ENCODE measurements at regions not wholly inside any gene's neighbourhood (a gene's known extent, or its start where the extent isn't known, plus 50 kb on each side); places are given as distances from the start of the nearest gene placed in this dataset. TPM values are rescaled to one million over a fixed set of nuclear protein-coding genes. Genes with fewer than 3 reads are reported as not detected.

Small RNAs in the stretch of these regions (small RNA-seq; reads per million reads assigned to genes)
- not detected for gene RF01518 (ENCODE audit: insufficient read depth, insufficient read length, low read depth, low replicate concordance)
- not detected for gene RNA5SP358 (ENCODE audit: insufficient read depth, insufficient read length, low read depth, low replicate concordance)
- gene RNA5SP359 (ENCODE audit: insufficient read depth, insufficient read length, low read depth, low replicate concordance) = 5.3 reads per million, percentile 39 among the genes with 10 or more reads in this experiment
